HCT116 (cell line): ENCODE measurements at regions not wholly inside any gene's neighbourhood (a gene's known extent, or its start where the extent isn't known, plus 50 kb on each side); places are given as distances from the start of the nearest gene placed in this dataset.

ENCODE experiments used
- ATAC-seq: fragments of 200-7000 bp; cut with Tn5 transposase; 2 replicates; pipeline ENCODE4 v1.9.1; 2020; ENCODE audit warnings: mild to moderate bottlenecking, moderate library complexity
- BruUV-seq: library from RNA; stranded (reverse); fragments of 400-500 nt; replicated peaks from 2 replicates; lab custom pipeline; 2021; lab: Mats Ljungman, UMichigan
- CTCF ChIA-PET: fragments of 300-600 bp; sonication (Branson Sonifier 250); formaldehyde crosslinking; loops from one replicate; lab custom pipeline; 2021; ENCODE audit warnings: antibody characterized with exemption; lab: Charles Lee
- POLR2A ChIA-PET: fragments of 300-600, 350-600 bp; sonication (Branson Sonifier 250); formaldehyde crosslinking; loops from one replicate; lab custom pipeline; 2021; ENCODE audit warnings: antibody characterized with exemption; lab: Charles Lee
- RAD21 ChIA-PET, 2 experiments: fragments of 300-600 bp; sonication (Branson Sonifier 250); formaldehyde crosslinking; loops; one replicate each; lab custom pipeline; 2023; ENCODE audit warnings: low total read pairs in 2 of 2; ENCODE audit not compliant: uncharacterized antibody in 2 of 2, unreplicated experiment in 2 of 2, low non-redundant PET in 1 of 2; lab: Charles Lee
- DNase-seq: peaks from one replicate; pipeline ENCODE4 v3.0.0-alpha.2; 2010; ENCODE audit warnings: low read depth, low spot score
- H2AFZ ChIP-seq: fragments of 200-600 bp; shearing (Covaris generic), sonication (generic); 2 replicates; pipeline ENCODE4 v1.6.1; 2017; ENCODE audit warnings: low read depth, mixed run types, mixed read lengths, antibody characterized with exemption, low read length; ENCODE audit not compliant: poor library complexity, severe bottlenecking
- H3K27ac ChIP-seq: 2 replicates; pipeline ENCODE4 v1.5.1; 2012; ENCODE audit warnings: low read depth, low read length
- H3K27me3 ChIP-seq: fragments of 200-600 bp; sonication (generic); 2 replicates; pipeline ENCODE4 v1.6.1; 2016; ENCODE audit warnings: mixed run types, low read length, mixed read lengths; ENCODE audit not compliant: insufficient read depth
- H3K36me3 ChIP-seq, 2 experiments: fragments of 200-500 bp in 1 of 2; fragments of 200-600 bp in 1 of 2; sonication (Bioruptor generic) in 1 of 2; sonication (generic) in 1 of 2; 2 replicates each; pipeline versions ENCODE4 v1.5.1 to v1.6.1; 2014 to 2016; ENCODE audit warnings: low read length in 2 of 2, inconsistent platforms in 1 of 2, mixed read lengths in 1 of 2, mixed run types in 1 of 2; ENCODE audit not compliant: insufficient read depth in 2 of 2, control insufficient read depth in 1 of 2
- H3K4me1 ChIP-seq, 2 experiments: fragments of 200-600 bp in 1 of 2; sonication (generic) in 1 of 2; 2 replicates each; pipeline versions ENCODE4 v1.5.1 to v1.6.1; 2012 to 2017; ENCODE audit warnings: low read length in 2 of 2, inconsistent platforms in 1 of 2, mild to moderate bottlenecking in 1 of 2, mixed read lengths in 1 of 2, mixed run types in 1 of 2, moderate library complexity in 1 of 2; ENCODE audit not compliant: insufficient read depth in 2 of 2, control insufficient read depth in 1 of 2
- H3K4me2 ChIP-seq: fragments of 200-600 bp; sonication (generic); 2 replicates; pipeline ENCODE4 v1.6.1; 2017; ENCODE audit warnings: mixed run types, low read length, mixed read lengths
- H3K4me3 ChIP-seq, 2 experiments: fragments of 200-600 bp in 1 of 2; sonication (generic) in 1 of 2; replicated peaks in 1 of 2; 2 replicates each; pipeline ENCODE4 v1.5.1; 2011 to 2016; ENCODE audit warnings: low read length in 2 of 2, control low read depth in 1 of 2, low read depth in 1 of 2, mild to moderate bottlenecking in 1 of 2, mixed read lengths in 1 of 2, mixed run types in 1 of 2
- H3K79me2 ChIP-seq: fragments of 200-600 bp; sonication (generic); 2 replicates; pipeline ENCODE4 v1.6.1; 2017; ENCODE audit warnings: mild to moderate bottlenecking, mixed run types, low read length, moderate library complexity, mixed read lengths; ENCODE audit not compliant: insufficient read depth
- H3K9ac ChIP-seq: fragments of 200-600 bp; sonication (generic); 2 replicates; pipeline ENCODE4 v1.6.1; 2016; ENCODE audit warnings: low read length, mixed read lengths
- H3K9me2 ChIP-seq: fragments of 200-600 bp; sonication (generic), shearing (Covaris generic); 2 replicates; pipeline ENCODE4 v1.6.1; 2017; ENCODE audit warnings: mixed run types, mild to moderate bottlenecking, moderate library complexity; ENCODE audit not compliant: insufficient read depth
- H3K9me3 ChIP-seq, 2 experiments: fragments of 200-500 bp in 1 of 2; fragments of 200-600 bp in 1 of 2; sonication (Bioruptor generic) in 1 of 2; sonication (generic) in 1 of 2; 2 replicates each; pipeline ENCODE4 v1.6.1; 2014 to 2017; ENCODE audit warnings: low read length in 2 of 2, mixed read lengths in 2 of 2, inconsistent platforms in 1 of 2, low read depth in 1 of 2, mild to moderate bottlenecking in 1 of 2, mixed run types in 1 of 2, moderate library complexity in 1 of 2; ENCODE audit not compliant: control insufficient read depth in 1 of 2, insufficient read depth in 1 of 2
- H4K20me1 ChIP-seq: fragments of 200-600 bp; sonication (generic), shearing (Covaris generic); 2 replicates; pipeline ENCODE4 v1.6.1; 2017; ENCODE audit warnings: mixed run types, mild to moderate bottlenecking, moderate library complexity; ENCODE audit not compliant: insufficient read depth
- CBX3 ChIP-seq: IDR thresholded peaks from 2 replicates; pipeline ENCODE4 v1.6.1; 2012; ENCODE audit warnings: low read depth
- EZH2phosphoT487 ChIP-seq: fragments of 200-600 bp; IDR thresholded peaks from 2 replicates; pipeline ENCODE4 v1.6.1; 2018; ENCODE audit warnings: antibody characterized with exemption, borderline replicate concordance
- MAX ChIP-seq: IDR thresholded peaks from 2 replicates; pipeline ENCODE4 v1.6.1; 2012
- POLR2A ChIP-seq: IDR thresholded peaks from 2 replicates; pipeline ENCODE4 v1.7.0; 2011; ENCODE audit warnings: borderline replicate concordance; ENCODE audit not compliant: insufficient read depth, insufficient read length; ENCODE audit errors: extremely low read depth
- POLR2AphosphoS5 ChIP-seq: IDR thresholded peaks from 2 replicates; pipeline ENCODE4 v1.6.1; 2011; ENCODE audit warnings: mild to moderate bottlenecking, low read depth, low read length, moderate library complexity
- SP1 ChIP-seq: IDR thresholded peaks from 2 replicates; pipeline ENCODE4 v1.6.1; 2012; ENCODE audit warnings: low read depth
- SRF ChIP-seq: IDR thresholded peaks from 2 replicates; pipeline ENCODE4 v1.6.1; 2012; ENCODE audit warnings: low read depth
- TCF7L2 ChIP-seq: IDR thresholded peaks from 2 replicates; pipeline ENCODE4 v1.7.0; 2011; ENCODE audit warnings: borderline replicate concordance, inconsistent platforms; ENCODE audit not compliant: insufficient read depth, insufficient read length; ENCODE audit errors: extremely low read depth
- ZFX ChIP-seq: fragments of 450-650 bp; IDR thresholded peaks from 2 replicates; pipeline ENCODE4 v1.6.1; 2017
- intact Hi-C: fragments of 100-400 bp; cut with micrococcal nuclease; formaldehyde crosslinking; loops from 2 replicates; pipeline ENCODE4 v1.10.0; 2022
- TF ChIP-seq, protein P1 (sequence below): IDR thresholded peaks from 2 replicates; pipeline ENCODE4 v1.6.1; 2012; ENCODE audit warnings: low read depth

GRCh38 chr3:110684466-110684865, 387.1 kb upstream of the NECTIN3 start:
- intact Hi-C loops = no loop called here
- DNase-seq = no peak
- H3K79me2 ChIP-seq = no peaks in the 10 kb centered on the region
- TF ChIP-seq MAX = no peak
- TF ChIP-seq POLR2A = no peak
- TF ChIP-seq CBX3 = no peak
- no peak for TF ChIP-seq EZH2phosphoT487
- no peak for TF ChIP-seq SP1
- TF ChIP-seq, protein P1, sequence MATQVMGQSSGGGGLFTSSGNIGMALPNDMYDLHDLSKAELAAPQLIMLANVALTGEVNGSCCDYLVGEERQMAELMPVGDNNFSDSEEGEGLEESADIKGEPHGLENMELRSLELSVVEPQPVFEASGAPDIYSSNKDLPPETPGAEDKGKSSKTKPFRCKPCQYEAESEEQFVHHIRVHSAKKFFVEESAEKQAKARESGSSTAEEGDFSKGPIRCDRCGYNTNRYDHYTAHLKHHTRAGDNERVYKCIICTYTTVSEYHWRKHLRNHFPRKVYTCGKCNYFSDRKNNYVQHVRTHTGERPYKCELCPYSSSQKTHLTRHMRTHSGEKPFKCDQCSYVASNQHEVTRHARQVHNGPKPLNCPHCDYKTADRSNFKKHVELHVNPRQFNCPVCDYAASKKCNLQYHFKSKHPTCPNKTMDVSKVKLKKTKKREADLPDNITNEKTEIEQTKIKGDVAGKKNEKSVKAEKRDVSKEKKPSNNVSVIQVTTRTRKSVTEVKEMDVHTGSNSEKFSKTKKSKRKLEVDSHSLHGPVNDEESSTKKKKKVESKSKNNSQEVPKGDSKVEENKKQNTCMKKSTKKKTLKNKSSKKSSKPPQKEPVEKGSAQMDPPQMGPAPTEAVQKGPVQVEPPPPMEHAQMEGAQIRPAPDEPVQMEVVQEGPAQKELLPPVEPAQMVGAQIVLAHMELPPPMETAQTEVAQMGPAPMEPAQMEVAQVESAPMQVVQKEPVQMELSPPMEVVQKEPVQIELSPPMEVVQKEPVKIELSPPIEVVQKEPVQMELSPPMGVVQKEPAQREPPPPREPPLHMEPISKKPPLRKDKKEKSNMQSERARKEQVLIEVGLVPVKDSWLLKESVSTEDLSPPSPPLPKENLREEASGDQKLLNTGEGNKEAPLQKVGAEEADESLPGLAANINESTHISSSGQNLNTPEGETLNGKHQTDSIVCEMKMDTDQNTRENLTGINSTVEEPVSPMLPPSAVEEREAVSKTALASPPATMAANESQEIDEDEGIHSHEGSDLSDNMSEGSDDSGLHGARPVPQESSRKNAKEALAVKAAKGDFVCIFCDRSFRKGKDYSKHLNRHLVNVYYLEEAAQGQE = no peak
- TF ChIP-seq SRF = no peak
- ATAC-seq = no peak
- no peaks in the 10 kb centered on the region for H3K4me1 ChIP-seq
- no peaks in the 10 kb centered on the region for H3K9me2 ChIP-seq
- H3K36me3 ChIP-seq = no peaks in the 10 kb centered on the region
- H3K27me3 ChIP-seq = no peaks in the 10 kb centered on the region
- POLR2A ChIA-PET = no interaction called here
- no TSS peak for BruUV-seq
- no peak overlapping the region for H3K4me2 ChIP-seq
- no peak overlapping the region for H3K4me3 ChIP-seq
- H3K9ac ChIP-seq = no peak overlapping the region
- H3K27ac ChIP-seq = no peak overlapping the region
- RAD21 ChIA-PET = no interaction called here
- no peak overlapping the region for H2AFZ ChIP-seq
- H4K20me1 ChIP-seq = no peaks in the 10 kb centered on the region
- no peaks in the 10 kb centered on the region for H3K9me3 ChIP-seq
- CTCF ChIA-PET = no interaction called here

GRCh38 chr3:110685630-110686029, 386.0 kb upstream of the NECTIN3 start:
- H2AFZ ChIP-seq = no peak overlapping the region
- ATAC-seq (no peak), DNase-seq (no peak)
- H3K9me3 ChIP-seq = no peaks in the 10 kb centered on the region
- H3K4me1 ChIP-seq = no peaks in the 10 kb centered on the region
- TF ChIP-seq SRF (no peak), ZFX (no peak), POLR2AphosphoS5 (no peak), TCF7L2 (no peak), SP1 (no peak)
- TF ChIP-seq, all 23 proteins: peak for 0
- ChIA-PET RAD21 (no interaction called here), CTCF (no interaction called here), POLR2A (no interaction called here)
- intact Hi-C loops = no loop called here
- no peak overlapping the region for H3K4me3 ChIP-seq
- BruUV-seq = no TSS peak
- no peaks in the 10 kb centered on the region for H3K9me2 ChIP-seq
- H3K79me2 ChIP-seq = no peaks in the 10 kb centered on the region
- H3K27ac ChIP-seq = no peak overlapping the region
- no peaks in the 10 kb centered on the region for H3K36me3 ChIP-seq
- no peaks in the 10 kb centered on the region for H3K27me3 ChIP-seq
- H4K20me1 ChIP-seq = no peaks in the 10 kb centered on the region
- H3K9ac ChIP-seq = no peak overlapping the region
- no peak overlapping the region for H3K4me2 ChIP-seq
